Activated CD4-positive, alpha-beta T cell treated with anti-CD3 and anti-CD28 coated beads for 4 hours (primary cell): ENCODE measurements at regions not wholly inside any gene's neighbourhood (a gene's known extent, or its start where the extent isn't known, plus 50 kb on each side); places are given as distances from the start of the nearest gene placed in this dataset.

ENCODE experiments used
- DNase-seq, 2 donors: peaks; one replicate each; pipeline ENCODE4 v3.0.0-alpha.2; 2020

DNA sequence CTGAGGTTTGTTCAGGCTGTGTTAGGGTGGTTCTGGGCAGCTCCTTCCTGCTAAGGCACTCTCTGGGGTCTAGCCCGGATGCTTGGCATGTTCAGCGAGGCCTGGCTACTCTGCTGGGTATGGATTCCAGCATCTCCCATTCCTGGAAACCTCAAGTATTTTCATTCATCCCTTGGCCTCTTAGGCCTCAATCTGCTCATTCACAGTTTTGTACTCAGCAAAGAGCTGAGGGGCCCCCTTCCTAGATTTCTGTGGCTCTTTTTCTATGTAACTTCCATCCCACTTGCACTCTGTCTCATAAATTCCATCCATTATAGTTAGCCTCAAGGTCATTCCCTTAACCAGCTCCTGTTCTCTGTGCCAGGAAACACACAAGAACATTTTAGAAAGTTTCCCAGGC, 798.8 kb upstream of the HS6ST1 start:
- DNase-seq: no peak

DNA sequence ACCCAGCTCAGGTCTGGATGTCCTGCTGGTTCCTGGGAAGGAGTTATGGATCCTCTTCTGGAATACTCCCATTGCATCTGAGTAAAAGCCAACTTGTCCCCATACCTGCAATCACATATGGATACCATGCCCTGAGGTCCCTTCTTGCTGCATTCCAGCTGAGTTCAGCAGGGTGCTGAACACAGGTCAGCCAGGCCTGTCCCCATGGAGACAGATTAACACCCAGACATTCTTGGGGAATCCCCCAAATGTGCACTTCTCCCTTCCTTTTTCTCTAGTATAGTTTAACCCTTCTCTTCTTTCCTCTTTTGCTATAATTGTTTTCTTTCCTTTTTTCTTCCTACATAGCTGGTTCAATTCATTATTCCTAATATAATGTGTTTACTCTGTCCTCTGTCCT, 799.6 kb upstream of the HS6ST1 start:
- no peak for DNase-seq

DNA sequence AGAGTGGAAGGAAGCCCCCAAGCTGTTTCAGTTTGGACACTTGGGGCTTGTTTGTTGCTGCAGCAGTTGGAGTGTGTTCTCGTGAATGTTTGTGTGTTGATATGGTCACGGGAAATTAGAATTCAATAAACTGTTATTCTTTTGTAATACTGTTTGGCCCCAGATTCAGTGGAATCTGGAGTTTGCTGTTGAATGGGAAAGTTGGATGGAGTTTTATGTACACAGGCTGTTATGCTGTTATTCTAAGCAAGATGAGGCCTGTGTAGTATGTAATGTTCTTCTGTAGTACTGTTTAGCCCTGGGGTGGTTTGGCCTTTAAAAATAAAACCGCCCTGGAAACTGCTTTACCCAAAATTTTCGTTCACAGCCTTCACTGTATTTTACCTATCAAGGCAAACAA, 810.4 kb upstream of the HS6ST1 start:
- DNase-seq: no peak

DNA sequence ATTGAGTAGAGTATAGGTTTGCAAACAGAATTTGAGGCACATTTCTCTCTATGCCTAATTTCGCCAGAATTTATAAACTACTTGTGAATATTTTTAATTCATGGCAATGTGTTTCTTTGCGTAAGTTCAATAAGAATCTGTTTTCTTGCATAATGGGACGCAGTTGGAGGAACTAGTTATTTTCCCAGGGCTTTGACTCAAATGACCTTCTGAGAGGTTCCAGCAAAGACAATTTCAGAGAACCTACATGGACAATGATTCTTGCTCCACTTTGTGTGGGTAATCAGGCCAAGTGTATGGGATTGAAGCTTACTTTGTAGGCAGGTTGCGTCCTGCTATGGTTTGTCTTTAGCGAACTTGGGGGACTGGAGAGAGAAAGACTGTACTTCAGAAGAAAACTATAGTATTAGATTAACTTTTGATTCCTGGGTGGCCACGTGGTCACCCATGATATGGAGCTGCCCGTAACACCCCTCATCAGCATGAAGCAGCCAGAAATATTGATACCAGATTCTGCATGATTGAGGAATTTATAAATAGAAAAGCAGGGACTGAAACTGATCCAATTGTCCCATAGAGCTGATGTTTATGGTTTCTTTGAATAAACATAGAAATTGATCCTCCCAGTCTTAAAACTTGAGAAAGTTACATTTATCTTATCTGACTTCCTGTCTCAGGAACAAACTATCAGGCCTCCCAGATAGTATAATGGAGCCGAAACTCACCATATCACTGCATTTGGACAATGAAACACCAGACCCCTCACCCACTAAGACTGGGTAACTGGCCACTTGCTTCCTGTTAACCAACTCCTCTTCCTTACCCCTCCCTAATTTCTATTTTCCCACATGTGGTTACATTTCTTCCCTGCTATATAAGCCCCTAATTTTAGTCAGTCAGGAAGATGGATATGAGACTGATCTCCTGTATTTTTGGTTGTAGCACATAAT, 815.3 kb upstream of the HS6ST1 start:
- DNase-seq: no peak

DNA sequence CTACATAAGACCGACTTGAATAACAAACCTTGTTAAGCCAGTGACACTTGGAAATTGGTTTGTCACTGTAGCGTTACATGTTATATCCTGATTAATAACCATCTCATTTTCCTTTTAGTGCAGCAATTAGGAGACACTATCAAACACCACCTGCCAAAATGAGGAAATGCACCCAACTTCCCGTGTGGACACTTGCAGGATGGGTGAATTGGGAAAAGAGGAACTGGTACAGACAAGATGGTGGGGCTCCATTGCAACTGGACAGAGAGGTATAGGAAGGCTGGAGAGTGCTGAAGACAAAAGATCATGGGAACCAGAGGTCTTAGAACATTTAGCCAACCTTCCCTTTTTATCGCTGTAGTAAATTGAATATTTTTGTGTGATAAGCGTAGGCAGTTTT, 816.3 kb upstream of the HS6ST1 start:
- no peak for DNase-seq

DNA sequence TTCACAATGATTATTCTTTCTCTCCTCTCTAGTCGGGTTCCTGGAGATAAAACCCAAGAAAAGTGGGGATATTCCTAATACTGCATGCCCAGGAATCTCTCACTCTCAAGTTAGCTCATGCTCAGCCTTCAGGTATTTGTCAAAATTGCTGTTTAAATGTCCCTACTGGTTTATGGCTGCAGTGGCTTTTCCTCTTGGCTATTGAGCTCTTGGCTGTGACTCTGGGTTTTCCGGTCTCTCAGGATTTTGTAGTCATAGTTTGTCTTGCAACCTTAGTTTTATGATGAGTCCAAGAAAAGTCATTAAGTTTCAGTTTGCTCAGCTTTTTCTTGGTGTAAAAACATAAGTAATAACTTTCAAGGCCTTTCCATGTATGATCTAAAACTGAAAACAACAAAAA, 820.7 kb upstream of the HS6ST1 start:
- no peak for DNase-seq

DNA sequence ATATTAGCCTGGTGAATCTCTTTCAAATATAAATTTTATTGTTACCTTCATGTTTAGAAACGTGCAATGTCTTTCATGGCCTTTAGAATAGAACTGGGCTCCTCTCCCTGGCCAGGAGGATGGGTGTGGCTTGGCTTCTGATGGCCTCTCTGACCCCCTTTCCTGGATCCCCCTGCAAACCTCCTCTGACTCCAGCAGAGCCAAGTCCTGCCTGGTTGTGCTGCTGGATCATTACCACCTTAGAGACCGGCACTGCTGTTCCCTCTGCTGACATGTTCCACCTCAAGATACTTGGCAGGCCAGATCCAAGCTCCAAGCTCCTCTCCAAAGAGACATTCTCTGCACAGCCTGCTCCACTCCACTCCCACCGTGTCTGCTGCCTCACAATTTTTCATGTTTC, 823.8 kb upstream of the HS6ST1 start:
- no peak for DNase-seq

DNA sequence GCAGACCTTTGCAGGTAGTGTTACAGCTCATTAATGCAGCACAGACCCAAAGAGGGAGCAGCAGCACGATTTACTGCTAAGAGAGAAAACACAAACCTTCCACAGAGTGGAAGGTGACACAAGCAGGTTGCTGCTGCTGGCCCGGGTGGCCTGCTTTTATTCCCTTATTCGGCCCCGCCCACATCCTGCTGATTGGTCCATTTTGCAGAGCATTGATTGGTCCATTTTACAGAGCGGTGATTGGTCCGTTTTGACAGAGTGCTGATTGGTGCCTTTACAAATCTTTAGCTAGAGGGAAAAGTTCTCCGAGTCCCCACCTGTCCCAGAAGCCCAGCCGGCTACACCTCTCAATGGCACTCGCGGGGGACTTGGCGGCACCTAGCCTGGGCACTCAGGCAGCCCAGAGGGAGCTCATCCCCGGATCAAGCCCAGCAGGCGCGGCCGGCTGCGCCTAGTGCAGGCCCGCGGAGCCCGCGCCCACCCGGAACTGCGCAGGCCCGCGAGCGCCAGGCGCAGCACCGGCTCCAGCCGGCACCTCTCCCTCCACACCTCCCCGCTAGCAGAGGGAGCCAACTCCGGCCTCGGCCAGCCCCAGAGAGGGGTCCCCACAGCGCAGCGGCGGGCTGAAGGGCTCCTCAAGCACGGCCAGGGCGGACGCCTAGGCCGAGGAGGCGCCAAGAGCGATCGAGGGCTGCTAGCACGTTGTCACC, 825.6 kb upstream of the HS6ST1 start:
- DNase-seq: no peak

DNA sequence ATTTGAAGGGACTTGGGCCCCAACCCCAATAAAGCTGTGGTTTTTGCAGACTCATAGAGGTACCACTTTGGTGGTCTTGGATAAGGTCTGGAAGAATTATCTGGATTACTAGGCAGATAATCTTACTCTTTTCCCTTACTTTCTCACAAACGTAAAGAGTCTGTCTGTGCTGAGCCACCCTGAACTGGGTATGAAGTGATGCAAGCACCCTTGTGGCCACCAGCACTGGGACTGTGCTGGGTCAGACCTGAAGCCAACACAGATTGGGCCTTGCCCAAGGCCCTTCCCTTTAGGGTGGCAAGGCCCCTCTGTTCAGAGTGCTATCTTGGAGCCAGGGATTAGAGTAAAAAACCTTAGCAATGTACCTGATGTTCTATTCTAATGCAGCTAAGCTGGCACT, 827.0 kb upstream of the RAB6C start:
- DNase-seq: no peak

DNA sequence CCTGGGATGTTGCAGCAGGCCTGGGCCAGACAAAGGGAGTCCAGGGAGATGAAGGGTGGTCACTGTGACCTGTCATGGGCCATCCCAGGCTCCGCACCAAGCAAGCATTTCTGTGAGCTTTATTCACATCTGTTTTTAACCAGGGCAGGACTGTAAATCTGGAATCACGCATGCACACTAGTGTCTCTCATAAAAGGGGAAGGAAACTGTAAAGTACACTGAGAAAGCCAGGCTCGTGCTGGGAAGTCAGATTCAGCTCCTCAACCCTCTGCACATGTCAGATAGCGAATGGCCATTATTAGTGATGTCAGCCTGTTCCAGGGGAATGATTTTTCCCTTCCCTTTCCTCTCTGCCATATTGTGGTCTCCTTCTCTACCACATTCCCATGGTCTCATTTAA, 818.6 kb upstream of the RAB6C start:
- DNase-seq: no peak

DNA sequence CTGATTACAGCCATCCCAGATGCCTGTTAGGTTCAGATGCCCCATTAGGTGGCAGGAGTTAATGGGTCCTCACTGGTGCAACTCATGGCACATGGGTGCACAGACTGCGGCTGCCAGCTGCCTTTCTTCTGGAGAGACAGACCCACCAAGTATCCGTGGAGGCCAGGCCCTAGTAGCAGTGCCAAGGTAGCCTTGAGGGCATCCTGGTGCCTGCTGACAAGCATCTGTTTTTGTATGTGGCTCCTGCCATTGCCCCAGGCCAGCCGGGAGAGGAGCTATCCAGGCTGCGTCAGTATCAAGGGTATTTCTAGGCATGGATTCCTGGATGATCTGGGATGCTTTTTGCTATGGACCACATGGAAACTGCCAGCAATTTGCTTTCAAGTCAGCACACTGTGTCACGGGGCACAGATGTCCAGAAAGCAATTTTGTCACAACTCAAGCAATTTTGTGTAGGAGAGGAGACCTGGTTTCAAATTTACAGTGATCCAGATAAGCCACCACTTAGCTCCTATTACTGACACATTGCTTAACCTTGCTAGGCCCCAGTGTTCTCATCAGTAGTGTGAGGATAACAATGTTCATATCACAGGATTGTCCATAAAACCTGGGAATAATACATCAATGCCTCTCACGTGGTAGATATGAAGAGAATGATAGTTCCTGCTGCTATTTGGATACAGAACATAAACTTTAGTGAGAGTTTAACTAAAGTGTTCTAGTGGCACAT, 815.1 kb upstream of the RAB6C start:
- no peak for DNase-seq

DNA sequence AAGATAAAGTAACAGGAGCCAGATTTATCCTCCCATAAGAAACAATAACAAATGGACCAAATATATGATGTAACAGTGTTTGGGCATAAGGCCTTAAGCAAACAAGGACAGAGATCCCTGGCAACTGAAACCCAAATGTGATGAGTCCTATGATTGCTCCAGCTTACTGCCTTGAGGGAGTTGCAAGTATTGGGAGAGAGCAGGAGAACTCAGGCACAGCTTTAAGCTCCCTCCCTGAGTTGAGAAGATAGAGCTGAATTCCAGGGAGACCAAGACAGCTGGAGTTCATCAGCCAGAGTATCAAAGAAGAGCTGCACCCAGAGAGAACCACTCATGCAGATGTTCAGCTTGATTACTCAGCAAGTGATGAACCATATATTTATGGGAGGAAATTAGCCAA, 814.5 kb upstream of the RAB6C start:
- DNase-seq: no peak

DNA sequence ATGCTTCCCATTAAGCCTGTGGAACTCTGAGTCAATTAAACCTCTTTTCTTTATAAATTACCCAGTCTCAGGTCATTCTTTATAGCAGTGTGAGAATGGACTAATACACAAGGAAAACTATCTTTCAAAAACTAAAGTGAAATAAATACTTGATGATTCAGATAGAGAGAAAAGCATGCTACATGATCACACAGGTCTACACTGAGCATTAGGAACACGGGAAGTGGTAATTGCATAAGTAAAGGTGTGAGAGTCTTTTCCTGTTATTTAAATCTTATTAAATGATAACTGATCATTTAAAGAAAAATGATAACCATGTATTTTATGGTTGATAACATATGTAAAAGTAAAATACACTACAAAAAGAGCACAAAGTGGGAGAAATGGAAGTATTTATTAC, 812.0 kb upstream of the RAB6C start:
- DNase-seq: no peak

DNA sequence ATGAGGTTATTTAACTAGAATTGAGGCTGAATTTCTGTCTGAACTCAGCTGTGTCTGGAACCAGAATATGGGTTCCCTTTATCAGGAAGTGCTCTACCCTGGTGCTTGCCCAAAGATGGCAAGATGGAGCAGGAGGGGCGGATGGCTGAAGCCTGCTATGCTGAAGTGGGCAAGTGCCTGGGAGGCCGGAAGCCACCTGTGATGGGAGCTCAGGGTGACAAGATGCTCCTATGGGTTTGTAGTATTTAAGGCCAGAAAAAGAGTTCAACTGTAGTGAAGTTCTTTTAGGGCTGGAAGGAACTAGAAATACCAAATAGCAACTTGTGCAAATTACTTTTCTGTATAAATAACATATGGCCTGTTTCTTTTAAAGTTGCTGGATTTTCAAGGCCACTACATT, 808.9 kb upstream of the RAB6C start:
- no peak for DNase-seq

DNA sequence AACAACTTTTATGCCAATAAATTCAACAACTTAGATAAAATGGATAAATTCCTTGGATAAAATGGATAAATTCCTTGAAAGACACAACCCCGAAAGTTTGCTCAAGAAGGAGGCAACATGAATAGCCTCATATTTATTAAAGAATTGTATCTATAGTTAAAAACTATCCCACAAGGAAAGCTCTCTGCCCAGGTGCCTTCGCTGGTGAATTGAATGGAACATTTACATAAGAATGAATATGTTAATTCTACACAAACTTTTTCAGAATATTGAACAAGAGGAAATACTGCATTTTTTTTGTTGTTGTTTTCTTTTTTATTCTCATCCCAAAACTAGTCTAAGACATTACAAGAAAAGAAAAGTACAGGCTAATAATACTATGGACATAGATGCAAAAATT, 805.3 kb upstream of the RAB6C start:
- no peak for DNase-seq

DNA sequence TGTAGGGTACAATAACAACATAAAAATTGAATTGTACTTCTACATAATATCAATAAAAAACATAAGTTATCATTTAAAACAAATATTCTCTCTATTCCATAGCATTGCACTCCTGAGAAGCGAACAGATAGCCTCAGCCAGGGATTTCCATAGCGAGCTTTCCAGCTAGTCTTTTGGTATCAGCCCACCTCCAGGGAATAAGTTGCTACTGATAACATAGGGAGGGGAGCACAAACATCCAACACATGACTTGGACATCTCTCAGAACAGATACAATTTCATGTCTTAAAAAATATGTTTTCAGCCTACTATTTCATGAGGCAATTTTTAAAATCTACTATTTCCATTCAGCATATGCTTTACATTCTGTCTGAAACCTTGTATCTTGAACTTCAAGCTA, 804.4 kb upstream of the RAB6C start:
- no peak for DNase-seq

DNA sequence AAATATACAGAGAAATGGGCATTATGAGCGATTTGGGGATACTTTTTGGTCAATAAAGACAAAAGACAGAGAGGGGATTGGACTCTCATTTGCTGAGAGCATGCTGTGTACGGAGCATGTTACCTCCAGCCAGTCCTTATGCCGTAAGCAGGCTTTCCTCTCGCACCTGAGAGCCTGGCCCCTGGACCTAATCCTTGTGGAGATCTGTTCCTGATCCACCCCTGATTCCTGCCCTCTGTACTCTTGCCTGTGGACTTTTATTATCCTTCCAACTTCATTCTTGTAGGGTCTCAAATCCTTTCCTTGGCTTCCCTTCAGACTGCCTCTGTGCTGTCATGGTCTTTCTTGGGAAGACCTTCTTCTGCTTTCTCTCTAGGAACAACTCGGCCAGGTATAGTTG, 803.1 kb upstream of the RAB6C start:
- DNase-seq: no peak

DNA sequence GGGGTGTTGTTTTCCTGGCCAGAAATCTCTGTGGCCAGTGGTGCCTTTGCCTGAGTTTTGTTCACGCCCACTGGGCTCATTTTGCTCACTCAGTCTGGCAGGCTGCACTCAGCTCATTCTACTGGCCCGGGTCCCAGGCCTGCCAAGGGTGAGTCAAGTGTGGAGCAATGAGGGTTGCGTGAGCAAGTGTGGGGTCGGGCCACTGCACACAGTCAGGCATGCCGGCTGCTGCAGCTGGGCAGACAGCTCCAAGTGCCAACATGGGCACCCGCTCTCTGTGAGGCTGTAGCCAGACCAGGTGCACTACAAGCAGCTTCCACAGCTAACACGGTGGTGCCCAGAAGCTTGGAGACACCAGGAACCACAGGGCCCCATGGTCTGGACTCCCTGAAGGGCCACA, 801.1 kb upstream of the RAB6C start:
- DNase-seq: no peak

DNA sequence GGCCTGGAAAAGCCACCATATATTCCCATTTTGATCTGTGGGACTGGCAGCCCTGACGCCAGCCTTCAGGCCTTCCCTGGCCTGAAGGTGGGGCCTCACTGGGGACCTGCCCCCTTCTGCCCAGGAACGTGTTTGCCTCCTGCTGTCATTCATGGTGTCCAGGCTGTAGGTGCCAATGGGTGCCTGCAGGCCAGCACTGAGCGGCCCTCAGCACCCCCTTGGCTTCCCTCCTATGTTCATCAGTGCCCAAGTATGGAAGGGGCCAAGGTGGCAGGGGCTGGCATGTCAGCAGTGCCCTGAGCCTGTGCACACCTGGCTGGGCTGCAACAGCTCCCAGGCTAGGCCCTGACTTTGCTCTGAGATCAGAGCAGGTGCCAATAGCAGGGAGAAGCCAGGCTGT, 800.3 kb upstream of the RAB6C start:
- DNase-seq: no peak

DNA sequence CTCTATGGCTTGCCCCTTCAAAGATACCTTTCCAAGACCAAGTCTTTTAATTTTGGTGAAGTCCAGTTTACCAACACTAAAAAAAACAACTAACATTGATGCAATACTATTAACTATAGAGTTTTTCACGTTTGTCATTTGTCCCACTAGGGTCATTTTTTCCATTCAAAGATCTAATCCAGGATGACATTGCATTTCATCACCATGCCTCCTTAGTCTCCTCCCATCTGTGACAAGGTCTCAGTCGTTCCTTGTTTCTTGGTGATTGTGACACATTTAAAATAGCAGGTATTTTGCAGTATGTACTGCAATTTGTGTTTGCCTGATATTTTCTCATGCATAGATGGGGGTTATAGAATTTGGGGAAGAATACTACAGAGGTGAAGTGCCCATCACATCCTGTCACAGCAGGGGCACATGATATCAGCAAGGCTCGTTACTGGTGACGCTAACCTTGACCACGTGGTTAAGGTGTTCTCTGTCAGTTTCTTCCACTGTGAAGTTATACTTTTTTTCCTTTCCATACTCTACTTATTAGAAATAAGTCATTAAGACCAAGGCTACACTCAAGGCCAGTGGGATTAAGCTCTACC, 799.2 kb upstream of the RAB6C start:
- no peak for DNase-seq

DNA sequence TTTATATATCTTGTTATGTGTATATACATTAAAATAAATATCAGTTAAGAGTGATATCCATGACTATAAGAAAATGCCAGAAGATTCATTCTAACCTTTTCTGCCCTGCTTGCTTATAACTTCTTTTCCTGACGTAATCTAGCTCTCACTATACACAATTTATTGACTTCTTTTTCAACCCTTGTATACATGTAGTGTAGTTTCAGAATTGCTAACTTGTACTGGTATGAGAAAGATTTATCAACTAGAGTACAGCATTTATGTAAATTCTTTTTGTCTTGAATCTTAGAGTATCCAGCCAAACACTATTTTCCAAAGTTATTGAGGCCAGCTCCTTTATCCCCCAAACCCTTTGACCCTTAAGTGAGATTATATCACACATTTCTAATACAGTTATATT, 798.0 kb upstream of the RAB6C start:
- DNase-seq: no peak

DNA sequence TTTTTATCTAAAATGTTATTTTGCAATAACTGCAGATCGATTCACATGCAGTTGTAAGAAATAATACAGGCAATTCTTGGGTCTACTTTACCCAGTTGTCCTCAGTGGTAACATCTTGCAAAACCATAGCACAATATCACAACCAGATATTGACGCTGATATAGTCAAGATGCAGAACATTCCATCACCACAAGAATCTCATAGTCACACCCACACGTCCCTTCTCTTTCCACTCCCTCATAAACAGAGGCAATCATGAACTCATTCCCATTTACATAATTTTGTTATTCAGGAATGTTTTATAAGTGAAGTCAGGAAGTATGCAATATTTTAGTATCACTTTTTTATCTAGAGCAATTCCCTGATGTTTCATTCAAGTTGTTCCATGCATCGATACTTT, 797.5 kb upstream of the RAB6C start:
- no peak for DNase-seq

DNA sequence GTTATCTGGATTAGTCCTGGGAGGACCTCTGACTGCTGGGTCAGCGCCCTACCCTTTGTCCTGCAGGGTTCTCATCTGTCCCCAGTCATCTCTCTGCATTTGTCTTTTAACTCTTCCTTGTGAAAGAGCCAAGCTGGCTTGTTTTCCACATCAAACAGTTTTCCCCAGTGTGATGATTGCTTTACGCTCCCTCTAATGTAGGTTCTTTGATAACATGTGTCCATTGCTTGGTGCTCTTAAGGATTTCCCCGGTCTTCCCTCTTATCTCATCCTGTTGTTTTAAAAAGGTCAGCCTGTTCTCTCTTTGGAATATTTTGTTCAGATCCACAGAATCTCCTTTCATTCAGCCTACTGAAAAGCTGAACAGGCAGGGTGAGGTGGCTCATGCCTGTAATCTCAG, 792.1 kb upstream of the RAB6C start:
- DNase-seq: no peak
